ENCODE measurements at regions not wholly inside any gene's neighbourhood (a gene's known extent, or its start where the extent isn't known, plus 50 kb on each side); places are given as distances from the start of the nearest gene placed in this dataset.
"Not testable (repeated sequence)": the region's sequence is repeated elsewhere in the genome, so short reads cannot be mapped to it uniquely, and the experiment has no call there.

DNA sequence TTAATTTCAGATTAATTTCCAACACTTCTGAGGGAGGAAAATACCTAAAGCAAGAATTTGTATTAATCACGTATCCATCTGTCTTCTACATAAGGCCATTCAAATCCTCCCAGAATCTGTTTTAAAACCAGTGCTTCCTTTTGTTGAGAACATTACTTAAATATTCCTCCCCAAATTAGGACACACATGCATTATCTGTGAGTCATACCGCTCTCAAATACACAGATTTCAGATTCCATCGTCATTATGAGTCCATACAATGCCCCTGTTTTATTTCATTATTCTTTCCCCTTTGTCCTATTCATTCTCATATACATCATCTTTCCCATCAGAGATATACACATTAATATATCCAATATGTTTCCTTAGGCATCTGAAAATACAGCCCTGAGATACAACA is 57.3 kb upstream of the PRSS12 start:
- no peak for DNase-seq (ENCODE audit: low spot score)

DNA sequence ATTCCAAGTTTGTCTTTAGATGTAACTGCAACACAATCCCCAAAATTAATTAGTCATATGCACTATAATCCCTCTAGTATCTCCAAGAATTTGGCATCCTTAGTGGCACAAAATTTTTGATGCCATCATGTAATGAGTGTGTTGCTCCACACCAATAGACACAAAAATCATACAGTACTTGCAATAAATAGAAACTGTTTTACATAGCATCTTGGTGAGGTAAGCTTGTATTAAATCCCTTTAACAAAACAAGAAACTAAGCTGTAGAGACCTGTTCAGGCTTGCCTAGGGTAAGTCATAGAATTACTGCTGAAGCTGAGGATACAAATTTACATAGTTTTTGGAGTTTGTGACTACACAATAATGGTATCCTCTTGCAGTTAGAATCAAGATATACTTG is 64.5 kb upstream of the PRSS12 start:
- DNase-seq (ENCODE audit: low spot score) = no peak

DNA sequence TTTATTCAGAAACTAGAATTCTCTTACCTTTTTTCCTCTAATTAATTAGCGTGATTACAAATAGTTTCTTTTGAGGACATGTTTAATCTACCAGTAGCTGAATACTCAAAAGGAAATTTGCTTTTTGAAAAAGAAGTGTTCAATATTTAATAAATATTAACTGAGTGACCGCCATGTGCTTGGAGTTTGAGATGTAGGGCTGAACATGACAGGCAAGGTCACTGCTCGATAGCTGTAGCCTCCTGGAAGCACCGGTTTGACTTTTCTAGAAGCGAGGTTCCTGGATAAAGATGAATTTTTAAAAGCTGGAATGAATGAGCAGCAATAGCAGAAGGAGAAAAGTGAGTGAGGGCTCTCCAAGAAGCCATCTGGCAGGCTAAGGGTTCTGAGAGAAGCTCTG is 65.0 kb upstream of the PRSS12 start:
- not testable (repeated sequence) for DNase-seq (ENCODE audit: low spot score)

DNA sequence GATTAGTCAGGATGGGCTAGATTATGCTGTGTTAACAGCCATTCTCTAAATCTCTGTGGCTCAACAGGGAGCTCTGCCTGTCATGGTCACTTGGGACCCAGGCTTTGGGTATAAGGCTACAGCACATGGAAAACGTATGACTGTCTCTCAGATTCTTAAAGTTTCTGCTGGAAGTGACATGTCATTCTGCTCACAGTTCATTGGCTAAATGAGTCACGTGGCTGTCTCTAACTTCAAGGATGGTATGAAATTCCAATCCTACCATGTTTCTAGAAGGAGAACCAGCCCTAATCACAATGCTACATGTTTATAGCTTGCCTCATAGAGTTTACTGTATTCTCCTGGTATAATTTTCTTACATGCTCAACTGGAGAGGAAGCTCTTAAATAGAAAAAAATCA is 65.6 kb upstream of the PRSS12 start:
- not testable (repeated sequence) for DNase-seq (ENCODE audit: low spot score)

DNA sequence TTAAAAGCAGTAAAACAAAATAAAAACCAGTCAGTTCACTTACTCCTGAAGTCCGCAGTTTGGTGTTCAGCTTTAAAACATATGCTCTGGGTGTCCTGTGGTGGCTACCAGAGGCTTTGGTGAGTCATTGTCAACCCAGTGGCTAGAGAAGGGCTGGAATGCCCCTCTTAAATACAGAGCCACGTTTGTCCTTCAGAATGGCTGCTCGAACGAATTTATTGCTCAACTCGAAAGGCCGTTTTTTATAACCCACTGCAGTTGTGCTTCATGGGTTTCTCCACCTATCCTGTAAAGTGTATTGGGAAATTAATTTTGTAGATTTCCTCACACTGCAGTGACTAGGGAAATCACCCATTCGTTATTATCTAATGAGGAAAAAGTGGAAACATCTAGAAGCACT is 66.8 kb upstream of the PRSS12 start:
- not testable (repeated sequence) for DNase-seq (ENCODE audit: low spot score)

DNA sequence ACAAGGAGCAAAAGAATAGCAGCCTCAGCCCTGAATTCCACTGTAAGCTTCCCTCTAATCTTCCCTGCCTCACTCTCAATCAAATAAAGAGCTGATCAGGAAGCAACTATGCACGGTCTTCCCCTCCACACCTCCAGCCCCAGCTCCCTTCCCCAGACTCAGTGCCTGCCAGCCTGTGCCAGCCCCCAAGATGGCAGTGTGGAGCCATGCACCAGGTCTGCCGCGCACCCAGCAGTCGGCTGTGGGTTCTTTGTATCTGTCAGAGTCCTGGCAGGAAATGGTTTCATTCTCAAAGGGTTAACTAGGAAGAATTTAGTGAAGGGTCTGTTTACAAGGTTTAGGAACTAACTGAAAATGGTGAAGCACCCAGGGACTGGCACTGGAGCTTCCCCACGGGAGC is 71.3 kb upstream of the PRSS12 start:
- peak; percentile 42 for DNase-seq (ENCODE audit: low spot score)

DNA sequence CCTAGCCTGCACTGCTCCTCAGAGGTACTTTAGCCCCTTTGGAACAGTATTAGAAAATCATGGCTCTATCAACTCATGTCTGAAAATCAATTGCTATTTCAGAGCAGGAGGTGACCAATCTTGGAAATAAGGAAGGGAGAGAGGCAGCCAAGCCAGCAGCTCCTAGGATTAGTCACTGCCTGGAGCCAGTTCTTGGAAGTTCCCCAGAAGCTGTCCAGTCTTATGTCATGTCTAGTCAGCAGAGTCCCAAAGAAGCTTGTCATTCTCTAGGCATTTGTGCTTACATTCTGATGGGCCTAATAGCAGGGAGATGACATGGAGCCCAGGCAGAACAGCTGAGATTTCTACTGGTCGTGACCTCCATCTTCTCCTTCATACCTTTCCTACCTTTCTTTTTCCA is 76.1 kb upstream of the PRSS12 start:
- DNase-seq (ENCODE audit: low spot score) = not testable (repeated sequence)

DNA sequence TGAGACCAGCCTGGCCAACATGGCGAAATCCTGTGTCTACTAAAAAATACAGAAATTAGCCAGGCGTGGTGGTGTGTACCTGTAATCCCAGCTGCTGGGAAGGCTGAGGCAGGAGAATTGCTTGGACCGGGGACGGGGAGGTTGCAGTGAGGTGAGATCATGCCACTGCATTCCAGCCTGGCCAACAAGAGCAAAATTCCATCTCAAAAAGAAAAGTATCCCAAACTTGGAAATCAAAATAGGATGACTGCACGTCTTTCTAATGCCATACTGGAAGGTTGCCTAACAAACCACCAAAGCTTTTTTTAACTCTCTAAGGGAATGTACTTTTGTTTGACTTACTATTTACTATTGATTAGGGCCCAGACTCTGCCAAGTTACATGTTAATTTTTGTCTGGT is 79.6 kb upstream of the PRSS12 start:
- DNase-seq (ENCODE audit: low spot score) = not testable (repeated sequence)

DNA sequence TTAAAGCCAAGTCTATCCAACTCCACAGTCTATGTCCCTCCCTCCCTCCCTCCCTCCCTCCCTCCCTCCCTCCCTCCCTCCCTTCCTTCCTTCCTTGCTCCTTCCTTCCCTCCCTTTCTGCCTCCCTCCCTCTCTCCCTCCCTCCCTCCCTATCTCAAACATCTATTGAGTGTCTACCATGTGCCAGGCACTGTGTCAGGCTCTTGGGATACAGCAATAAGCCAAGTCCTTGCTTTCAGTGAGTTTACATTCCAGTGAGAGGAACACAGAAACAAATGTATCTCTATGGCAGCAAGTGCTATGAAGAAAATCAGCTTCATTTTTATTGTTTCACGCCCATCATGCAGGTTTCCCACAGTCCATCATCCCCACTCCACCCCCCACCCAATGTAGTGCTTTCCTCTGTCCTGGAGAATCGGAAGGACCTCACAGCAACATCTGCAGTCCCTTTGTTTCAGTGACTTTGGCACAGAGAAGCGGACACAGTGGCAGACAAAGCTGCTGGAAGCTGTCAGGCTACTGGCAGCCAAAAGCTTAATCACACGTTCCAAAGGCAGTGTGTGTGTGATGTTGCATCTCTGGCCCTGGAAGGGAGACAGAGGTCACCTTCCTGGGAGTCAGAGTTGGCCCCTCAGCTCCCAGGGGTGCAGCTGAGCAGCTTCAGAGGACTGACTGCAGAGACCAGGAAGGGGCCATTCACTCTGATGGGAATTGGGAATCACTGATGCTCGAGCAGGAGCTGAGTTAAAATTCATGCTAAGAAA is 81.0 kb upstream of the PRSS12 start:
- DNase-seq (ENCODE audit: low spot score) = not testable (repeated sequence)

DNA sequence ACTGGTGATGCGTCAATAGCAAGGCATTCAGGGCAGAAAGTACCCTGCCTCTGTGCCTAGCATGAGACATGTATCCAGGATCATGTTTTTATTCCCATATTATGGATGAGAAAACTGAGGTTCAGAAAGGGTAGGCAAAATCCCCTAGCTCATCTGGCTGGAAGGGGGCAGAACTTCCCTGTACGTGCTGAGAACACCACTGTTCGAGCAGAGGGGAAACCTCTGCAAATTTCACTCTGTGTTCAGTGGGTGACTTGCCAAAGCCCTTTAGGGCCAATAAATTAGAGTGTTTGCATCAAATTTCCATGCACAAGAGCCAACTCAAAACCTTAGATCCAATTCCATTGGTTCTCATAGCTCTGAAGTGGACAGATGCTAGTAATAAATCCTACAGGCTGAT is 82.6 kb upstream of the PRSS12 start:
- not testable (repeated sequence) for DNase-seq (ENCODE audit: low spot score)

DNA sequence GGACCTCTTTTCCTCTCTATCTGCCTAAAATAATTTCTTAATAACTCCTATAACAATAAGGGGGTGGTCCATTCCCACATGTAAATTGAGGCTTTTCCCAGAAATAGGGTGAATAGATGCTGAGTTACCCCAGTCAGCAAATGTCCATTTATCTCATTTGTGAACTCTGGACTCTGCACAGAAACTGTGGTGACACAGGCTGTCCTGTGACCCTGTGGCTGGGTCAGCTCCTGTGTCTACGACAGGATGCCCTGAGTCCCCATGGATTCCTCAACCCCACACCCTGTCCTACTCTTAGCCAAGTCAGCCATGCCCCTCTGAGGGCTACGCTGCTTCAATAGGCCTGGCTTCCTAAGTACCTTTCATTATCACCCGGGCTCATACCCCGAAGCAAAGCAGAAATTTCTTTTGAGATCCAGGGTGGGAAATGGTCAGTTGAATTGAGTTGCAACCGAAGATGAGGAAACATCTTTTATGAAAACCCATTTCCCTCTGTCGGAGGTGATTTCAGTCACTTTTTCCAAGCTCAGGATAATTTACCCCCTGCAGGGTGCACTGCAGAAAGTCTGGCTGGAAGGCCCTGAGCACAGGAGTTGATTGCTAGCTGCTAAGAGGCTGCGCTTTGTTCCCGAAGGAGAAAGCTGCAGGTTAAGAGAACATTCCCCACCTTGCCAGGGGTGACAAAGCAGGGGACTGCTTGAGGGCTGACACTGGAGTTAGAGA is 89.5 kb upstream of the PRSS12 start:
- not testable (repeated sequence) for DNase-seq (ENCODE audit: low spot score)

DNA sequence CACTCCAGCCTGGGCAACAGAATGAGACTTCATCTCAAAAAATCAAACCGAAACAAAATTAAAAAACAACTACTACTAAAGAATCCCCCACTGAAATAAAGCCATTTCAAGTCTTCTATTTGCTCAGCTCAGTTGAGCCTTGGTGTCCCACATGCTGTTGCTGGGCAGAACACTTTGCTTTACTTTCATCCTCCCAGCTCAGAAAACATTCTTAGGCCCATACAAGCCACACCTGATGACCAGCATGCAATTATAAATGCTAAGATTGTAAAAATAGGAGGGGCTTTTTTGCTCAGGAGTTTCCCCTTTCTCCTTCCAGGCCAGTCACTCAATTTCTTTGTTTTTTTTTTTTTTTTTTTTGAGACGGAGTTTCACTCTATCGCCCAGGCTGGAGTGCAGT is 94.6 kb upstream of the PRSS12 start:
- not testable (repeated sequence) for DNase-seq (ENCODE audit: low spot score)

DNA sequence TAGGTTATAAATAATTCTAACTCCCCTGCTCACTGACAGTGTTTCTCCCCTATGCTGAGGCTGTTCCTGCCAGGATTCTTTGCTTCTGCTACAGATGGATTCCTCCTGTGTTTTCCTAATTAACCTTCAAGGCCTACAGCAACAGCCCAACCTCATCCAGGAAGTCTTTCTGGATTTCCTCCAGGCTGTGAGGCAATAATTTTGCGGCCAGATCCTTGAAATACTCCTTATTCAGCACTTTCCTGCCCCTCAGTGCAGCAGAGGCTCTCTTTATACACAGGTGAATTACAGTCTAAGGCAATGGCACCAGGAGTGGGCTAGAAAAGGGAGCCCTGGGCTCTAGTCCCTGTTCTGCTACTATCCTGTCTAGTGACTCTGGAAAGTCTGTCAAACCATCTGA is 102.1 kb upstream of the PRSS12 start:
- not testable (repeated sequence) for DNase-seq (ENCODE audit: low spot score)

DNA sequence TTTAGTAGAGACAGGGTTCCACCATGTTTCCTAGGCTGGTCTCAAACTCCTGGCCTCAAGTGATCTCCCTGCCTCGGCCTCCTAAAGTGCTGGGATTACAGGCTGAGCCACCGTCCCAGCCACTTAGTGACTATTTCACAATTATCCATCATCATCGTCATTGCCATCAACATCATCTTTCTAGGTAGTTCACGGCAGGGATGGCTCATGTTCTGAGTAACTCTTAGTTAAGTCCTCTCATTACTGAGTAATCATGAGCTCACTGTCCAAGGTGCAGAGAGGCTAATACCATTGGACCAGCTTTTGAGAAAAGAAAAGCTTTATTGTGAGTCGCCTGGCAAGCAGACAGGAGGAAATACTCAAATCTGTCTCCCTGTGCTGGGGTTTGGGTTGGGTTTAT is 108.6 kb upstream of the PRSS12 start:
- DNase-seq (ENCODE audit: low spot score) = not testable (repeated sequence)

DNA sequence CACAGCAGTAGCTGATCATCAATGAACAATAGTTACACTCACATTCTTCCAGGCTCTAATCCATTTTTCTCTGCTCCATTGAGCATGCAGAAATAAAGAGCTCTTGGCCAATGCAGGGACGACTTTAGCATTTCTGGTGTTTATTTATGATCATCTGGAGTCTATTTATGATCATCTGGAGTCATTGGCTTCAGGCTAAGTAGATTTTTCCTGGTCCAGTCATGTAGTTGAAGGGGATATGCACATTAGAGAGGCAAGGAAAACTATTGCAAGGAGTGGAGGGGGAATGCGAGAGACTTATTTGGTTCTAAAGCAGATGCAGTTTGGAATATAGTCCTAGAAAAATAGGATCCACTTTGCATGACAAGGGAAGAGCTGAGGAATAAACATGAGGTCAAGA is 113.0 kb upstream of the PRSS12 start:
- DNase-seq (ENCODE audit: low spot score) = not testable (repeated sequence)

DNA sequence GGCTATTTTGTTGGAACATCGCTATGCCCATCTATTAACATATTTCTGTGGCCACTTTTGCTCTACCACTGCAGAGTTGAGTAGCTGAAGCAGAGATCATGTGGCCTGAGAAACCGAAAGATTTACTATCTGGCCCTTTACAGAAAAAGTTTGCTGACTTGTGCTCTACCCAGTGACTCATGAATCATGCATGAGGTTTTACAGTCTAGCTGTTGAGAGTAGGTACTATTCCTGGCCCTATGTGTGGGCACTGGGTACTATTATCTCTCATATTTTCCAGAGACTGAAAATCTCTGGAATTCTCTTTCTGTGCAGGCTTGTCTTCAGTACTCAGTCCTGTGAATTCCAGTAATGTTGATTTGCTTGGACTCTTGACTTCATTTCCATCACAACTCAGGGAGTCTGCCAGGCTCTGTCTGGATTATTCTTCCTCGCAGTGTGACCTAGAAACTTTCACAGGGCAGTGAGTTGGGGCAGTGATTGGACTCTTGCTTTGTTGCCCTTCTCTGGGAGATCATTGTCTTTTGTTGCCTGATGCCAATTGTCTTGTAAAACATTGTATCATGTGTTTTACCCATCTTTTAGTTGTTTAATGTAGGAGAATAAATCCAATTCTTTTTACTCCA is 121.3 kb upstream of the PRSS12 start:
- DNase-seq (ENCODE audit: low spot score) = peak; percentile 21

DNA sequence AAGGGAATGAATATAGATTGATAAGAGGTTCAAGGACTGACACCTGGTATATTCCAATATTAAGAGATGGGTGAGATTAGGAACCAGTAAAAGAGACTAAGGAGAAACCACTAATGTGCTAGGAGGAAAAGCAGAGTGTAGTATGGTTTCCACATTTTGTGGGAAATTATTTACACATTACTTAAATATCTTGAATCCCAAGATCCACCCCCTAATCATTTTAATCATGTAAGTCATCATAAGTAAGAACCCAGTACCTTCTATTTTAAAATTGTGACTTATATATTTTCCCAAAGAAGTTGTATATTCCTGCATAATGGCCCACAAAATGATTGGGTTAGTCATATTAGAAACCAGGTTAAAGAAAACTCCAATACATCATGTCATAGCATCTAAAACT is 122.0 kb upstream of the PRSS12 start:
- not testable (repeated sequence) for DNase-seq (ENCODE audit: low spot score)

DNA sequence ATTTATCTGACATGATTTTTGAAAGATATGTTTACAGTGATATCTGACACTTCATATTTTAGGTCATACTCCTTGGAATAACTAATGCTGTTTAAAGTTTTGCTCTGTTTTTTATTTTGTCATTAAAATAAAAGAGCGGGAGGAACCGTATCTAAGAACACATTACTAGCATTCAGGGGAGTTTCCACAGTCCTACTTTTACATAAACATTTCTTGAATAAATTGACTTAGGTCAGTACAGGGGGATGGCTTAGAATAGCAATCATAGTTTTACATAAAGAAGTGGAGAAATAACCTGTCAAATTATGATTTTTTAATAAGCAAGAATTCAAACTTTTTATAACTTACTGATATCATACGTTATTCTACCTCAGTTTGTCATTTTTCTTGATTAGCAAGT is 123.1 kb upstream of the PRSS12 start:
- DNase-seq (ENCODE audit: low spot score) = not testable (repeated sequence)

DNA sequence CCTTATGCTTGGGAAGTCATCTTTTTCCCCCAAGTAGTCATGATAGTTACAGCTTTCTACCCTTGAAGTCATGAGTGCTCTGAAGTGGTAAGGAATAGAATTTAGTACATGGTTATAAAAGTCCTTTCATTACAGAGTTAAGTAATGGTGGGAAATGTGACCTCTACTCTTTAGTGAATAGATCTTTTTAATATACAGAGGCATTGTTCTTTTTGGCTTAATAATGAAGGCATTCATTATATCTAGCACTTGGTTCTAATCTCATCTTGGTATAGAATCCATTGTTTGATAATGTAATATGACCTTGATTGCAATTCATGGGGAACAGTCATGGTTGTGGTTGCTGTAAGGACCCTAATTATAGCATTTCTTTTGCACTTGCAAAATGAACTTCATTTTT is 125.0 kb upstream of the PRSS12 start:
- not testable (repeated sequence) for DNase-seq (ENCODE audit: low spot score)

DNA sequence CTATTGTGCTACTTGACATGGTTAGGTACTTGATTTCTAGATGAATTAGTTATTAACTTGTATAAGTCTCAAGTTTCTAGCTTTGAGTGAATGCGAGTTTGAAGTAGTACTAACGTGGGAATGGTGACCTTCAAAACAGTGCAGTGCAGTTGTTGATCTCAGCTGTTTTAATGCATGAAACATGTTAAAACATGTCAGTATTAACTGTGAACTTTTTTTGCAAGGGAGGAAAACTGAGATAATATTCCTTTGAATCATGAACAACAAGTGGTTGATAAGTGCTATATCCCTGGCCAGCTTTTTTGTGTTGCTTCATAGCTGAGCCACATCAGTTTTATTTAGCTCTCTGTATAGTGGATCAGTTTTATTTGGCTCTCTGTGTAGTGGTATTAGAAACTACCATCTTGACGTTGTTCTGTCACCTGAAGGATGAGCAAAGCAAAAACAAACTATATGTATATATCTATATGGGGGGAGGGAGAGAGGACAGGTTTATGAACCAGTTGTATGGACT is 133.1 kb upstream of the PRSS12 start:
- not testable (repeated sequence) for DNase-seq (ENCODE audit: low spot score)

DNA sequence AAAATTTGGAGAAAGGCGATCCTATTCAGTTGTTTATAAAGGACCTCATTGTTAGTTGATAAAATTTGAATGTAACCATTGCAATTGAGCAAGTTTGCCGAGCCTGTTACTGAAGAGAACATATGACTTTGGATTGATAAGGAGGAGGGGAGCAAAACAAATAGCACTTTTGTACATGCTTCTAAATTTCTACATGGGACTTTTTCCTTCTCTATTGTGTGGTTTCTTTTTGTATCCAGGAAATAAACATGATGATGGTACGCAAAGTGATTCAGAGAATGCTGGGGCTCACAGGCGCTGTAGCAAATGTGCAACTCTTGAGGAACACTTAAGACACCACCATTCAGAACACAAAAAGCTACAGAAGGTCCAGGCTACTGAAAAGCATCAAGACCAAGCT is 140.2 kb upstream of the PRSS12 start:
- DNase-seq (ENCODE audit: low spot score) = not testable (repeated sequence)

DNA sequence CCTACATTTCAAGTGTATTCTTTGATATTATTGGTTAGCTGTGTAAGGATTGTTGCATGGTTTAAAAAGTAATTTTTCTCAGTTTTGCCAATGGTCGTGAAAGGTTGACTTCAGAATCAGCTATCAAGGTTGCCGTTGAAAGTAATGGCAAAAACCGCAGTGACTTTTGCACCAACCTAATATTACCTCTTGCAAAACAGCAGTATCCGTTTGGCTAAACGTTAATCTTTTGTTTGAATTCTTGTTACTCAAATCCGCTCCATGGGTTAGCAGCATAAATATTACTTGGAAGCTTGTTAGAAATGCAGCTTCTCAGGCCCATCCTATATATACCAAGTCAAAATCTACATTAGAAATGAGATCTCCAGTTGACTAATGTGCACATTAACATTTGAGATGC is 141.6 kb upstream of the PRSS12 start:
- DNase-seq (ENCODE audit: low spot score) = not testable (repeated sequence)

DNA sequence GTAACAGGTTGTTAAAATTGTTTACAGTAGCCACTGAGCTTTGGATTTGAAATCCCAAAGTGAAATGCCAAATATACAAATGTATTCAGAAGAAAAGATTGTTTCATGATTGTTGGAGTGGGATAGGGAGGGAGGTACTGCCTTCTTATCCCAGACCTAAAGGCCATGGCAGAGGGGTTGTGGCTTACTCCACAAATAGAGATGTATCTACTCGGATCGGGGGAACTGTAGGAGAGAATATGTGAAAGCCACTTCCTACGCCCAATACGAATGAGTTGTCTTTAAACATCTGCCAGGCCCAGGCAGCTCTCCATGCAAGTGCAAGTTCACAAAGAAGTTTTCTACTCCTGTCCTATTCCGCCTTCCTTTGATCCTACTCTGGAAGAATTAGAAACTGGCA is 150.2 kb upstream of the PRSS12 start:
- DNase-seq (ENCODE audit: low spot score) = not testable (repeated sequence)

All from H4 (cell line).